ENCODE measurements at regions not wholly inside any gene's neighbourhood (a gene's known extent, or its start where the extent isn't known, plus 50 kb on each side); places are given as distances from the start of the nearest gene placed in this dataset.

DNA sequence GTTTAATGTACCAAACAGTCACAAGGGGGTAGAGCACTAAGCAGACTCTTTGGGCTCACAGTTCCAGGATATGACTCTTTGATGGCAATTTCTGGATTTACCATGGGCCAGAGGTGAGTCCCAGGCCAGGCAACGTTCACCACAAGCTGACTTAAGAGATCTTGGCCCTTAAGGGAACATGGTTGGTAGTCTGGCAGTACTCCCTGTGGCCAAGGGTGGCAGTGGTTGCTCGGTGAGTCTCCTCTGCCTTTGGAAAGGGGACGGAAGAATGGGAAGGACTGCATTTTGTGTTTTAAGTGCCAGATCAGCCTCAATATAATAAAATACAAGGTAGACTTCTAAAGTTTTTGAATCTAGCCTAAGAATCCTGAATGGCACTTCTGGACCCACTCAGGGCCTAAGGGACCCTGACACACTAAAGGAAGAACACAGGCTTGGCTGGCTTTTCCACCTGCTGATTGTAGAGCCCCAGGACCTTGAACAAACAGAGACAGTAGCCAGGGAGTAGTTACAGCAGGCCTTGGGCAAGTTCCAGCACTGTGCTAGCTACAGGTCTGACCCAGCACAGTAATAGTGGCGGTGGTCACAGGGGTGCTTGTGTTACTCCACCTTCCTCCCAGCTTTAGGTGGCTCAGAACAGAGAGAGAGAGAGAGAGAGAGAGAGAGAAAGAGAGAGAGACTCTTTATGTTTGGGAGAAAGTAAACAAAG, 730.7 kb upstream of the ALCAM start:
- 86% methylated on average over 4 of the region's 4 CpGs for WGBS
- no peaks in the 10 kb centered on the region for H3K4me1 ChIP-seq (ENCODE audit: control insufficient read depth in 2 of 2, insufficient read depth in 2 of 2, low read length in 2 of 2)
- H3K27me3 ChIP-seq (ENCODE audit: control insufficient read depth in 2 of 2, insufficient read depth in 1 of 2, low read length in 1 of 2) = no peaks in the 10 kb centered on the region
- no peak for DNase-seq (ENCODE audit: low read depth in 6 of 9, low spot score in 9 of 9)
- H3K27ac ChIP-seq (ENCODE audit: low read depth in 1 of 2, low read length in 1 of 2) = no peak overlapping the region
- no peak overlapping the region for H3K4me3 ChIP-seq (ENCODE audit: low read length in 2 of 2)
- H3K36me3 ChIP-seq (ENCODE audit: control insufficient read depth in 2 of 2, insufficient read depth in 2 of 2, low read length in 1 of 2) = no peaks in the 10 kb centered on the region
- H3K9me3 ChIP-seq (ENCODE audit: control insufficient read depth in 2 of 2, insufficient read depth in 1 of 2, low read length in 1 of 2) = peaks cover 0 to 4% of the 10 kb centered on the region in 2 donors

DNA sequence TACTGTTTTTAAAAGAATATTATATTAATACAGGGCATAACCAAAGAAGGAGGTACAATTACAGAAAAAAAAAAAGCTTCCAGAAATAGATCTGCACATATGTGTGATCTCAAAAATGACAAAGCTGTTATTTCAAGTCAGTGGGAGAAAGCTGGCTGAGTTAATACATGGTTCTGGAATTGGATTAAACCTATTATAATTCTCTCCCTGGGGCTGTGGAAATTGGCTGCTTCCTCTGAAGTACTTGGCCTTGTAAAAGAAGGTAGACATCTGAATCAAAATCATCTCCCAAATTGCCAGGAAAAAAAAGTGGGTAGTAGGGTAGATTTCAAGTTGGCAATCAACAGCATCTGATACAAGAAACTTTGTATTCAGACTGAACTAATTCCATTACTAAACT, 723.9 kb upstream of the ALCAM start:
- no peak overlapping the region for H3K4me3 ChIP-seq (ENCODE audit: low read length in 2 of 2)
- no peaks in the 10 kb centered on the region for H3K36me3 ChIP-seq (ENCODE audit: control insufficient read depth in 2 of 2, insufficient read depth in 2 of 2, low read length in 1 of 2)
- DNase-seq (ENCODE audit: low read depth in 6 of 9, low spot score in 9 of 9) = no peak
- H3K4me1 ChIP-seq (ENCODE audit: control insufficient read depth in 2 of 2, insufficient read depth in 2 of 2, low read length in 2 of 2) = no peaks in the 10 kb centered on the region
- no peaks in the 10 kb centered on the region for H3K9me3 ChIP-seq (ENCODE audit: control insufficient read depth in 2 of 2, insufficient read depth in 1 of 2, low read length in 1 of 2)
- H3K27me3 ChIP-seq (ENCODE audit: control insufficient read depth in 2 of 2, insufficient read depth in 1 of 2, low read length in 1 of 2) = no peaks in the 10 kb centered on the region
- H3K27ac ChIP-seq (ENCODE audit: low read depth in 1 of 2, low read length in 1 of 2) = no peak overlapping the region

GRCh38 chr3:104646196-104646595, 720.5 kb upstream of the ALCAM start:
- no peaks in the 10 kb centered on the region for H3K27me3 ChIP-seq (ENCODE audit: control insufficient read depth in 2 of 2, insufficient read depth in 1 of 2, low read length in 1 of 2)
- H3K27ac ChIP-seq (ENCODE audit: low read depth in 1 of 2, low read length in 1 of 2) = no peak overlapping the region
- H3K4me3 ChIP-seq (ENCODE audit: low read length in 2 of 2) = no peak overlapping the region
- no peaks in the 10 kb centered on the region for H3K36me3 ChIP-seq (ENCODE audit: control insufficient read depth in 2 of 2, insufficient read depth in 2 of 2, low read length in 1 of 2)
- no peak for DNase-seq (ENCODE audit: low read depth in 6 of 9, low spot score in 9 of 9)
- H3K4me1 ChIP-seq (ENCODE audit: control insufficient read depth in 2 of 2, insufficient read depth in 2 of 2, low read length in 2 of 2) = no peaks in the 10 kb centered on the region
- no peaks in the 10 kb centered on the region for H3K9me3 ChIP-seq (ENCODE audit: control insufficient read depth in 2 of 2, insufficient read depth in 1 of 2, low read length in 1 of 2)

DNA sequence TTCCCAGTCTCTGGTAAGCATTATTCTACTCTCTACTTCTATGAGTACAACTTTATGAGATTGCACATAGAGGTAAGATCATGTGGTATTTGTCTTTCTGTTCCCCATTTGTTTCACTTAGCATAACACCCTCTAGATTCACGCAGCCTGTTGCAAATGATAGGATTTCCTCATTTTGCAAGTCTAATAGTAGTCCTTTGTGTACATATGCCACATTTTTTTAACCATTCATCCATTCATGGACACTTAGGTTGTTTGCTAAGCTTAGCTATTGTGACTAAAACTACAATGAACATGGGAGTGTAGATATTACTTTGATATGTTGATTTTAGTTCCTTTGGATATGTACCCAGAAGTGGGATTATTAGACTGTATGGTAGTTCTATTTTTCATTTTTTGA, 717.9 kb upstream of the ALCAM start:
- 75% methylated on average over 1 of the region's 1 CpG for WGBS
- H3K9me3 ChIP-seq (ENCODE audit: control insufficient read depth in 2 of 2, insufficient read depth in 1 of 2, low read length in 1 of 2) = no peaks in the 10 kb centered on the region

GRCh38 chr3:104669083-104669482, 697.6 kb upstream of the ALCAM start:
- H3K9me3 ChIP-seq (ENCODE audit: control insufficient read depth in 2 of 2, insufficient read depth in 1 of 2, low read length in 1 of 2) = no peaks in the 10 kb centered on the region
- H3K36me3 ChIP-seq (ENCODE audit: control insufficient read depth in 2 of 2, insufficient read depth in 2 of 2, low read length in 1 of 2) = no peaks in the 10 kb centered on the region
- no peaks in the 10 kb centered on the region for H3K4me1 ChIP-seq (ENCODE audit: control insufficient read depth in 2 of 2, insufficient read depth in 2 of 2, low read length in 2 of 2)
- H3K4me3 ChIP-seq (ENCODE audit: low read length in 2 of 2) = no peak overlapping the region
- H3K27me3 ChIP-seq (ENCODE audit: control insufficient read depth in 2 of 2, insufficient read depth in 1 of 2, low read length in 1 of 2) = no peaks in the 10 kb centered on the region
- no peak overlapping the region for H3K27ac ChIP-seq (ENCODE audit: low read depth in 1 of 2, low read length in 1 of 2)
- no peak for DNase-seq (ENCODE audit: low read depth in 6 of 9, low spot score in 9 of 9)
- 82% methylated on average over 5 of the region's 5 CpGs for WGBS

More for the DNA sequence above, 717.9 kb upstream of the ALCAM start:
- no peaks in the 10 kb centered on the region for H3K4me1 ChIP-seq (ENCODE audit: control insufficient read depth in 2 of 2, insufficient read depth in 2 of 2, low read length in 2 of 2)
- no peak for DNase-seq (ENCODE audit: low read depth in 6 of 9, low spot score in 9 of 9)
- no peaks in the 10 kb centered on the region for H3K27me3 ChIP-seq (ENCODE audit: control insufficient read depth in 2 of 2, insufficient read depth in 1 of 2, low read length in 1 of 2)
- H3K27ac ChIP-seq (ENCODE audit: low read depth in 1 of 2, low read length in 1 of 2) = no peak overlapping the region
- H3K4me3 ChIP-seq (ENCODE audit: low read length in 2 of 2) = no peak overlapping the region
- H3K36me3 ChIP-seq (ENCODE audit: control insufficient read depth in 2 of 2, insufficient read depth in 2 of 2, low read length in 1 of 2) = no peaks in the 10 kb centered on the region

DNA sequence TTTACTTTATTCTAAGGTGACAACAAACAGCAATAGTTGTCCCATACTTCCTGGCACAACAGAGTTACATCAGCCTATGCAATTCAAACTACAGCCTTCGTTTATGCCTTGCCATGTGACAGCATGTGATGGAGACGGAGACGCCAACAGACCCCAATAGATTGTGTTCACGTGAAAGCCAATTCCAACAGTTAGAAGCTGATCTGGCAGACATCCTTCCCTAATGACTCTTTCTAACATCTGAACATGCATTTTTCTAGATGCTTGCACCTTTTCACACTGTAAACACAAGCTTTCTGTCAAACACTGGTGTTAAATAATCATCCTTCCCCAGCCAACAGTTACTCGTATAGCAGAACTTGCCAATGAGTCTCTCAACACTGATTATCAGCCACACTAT, 694.4 kb upstream of the ALCAM start:
- WGBS = 83% methylated on average over 5 of the region's 5 CpGs

DNA sequence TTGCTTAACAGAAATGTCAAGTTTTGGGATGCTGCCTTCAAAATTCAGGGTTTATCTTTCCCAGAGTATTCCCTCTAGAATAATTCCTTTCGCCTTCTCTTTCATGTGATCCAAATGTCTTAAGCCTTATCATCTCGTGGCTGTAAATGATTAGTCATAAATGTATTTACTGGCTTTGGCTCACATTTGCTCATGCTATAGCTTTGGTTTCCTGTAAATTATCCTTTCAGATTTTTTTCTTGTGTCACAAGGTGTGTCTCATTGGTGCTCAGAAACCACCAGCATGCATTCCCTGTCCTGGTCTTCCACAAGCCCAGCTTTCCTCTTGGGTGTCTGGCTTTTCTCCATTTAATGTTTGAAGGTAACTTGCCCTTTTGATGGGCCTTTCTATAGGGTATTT, 692.7 kb upstream of the ALCAM start:
- Histone ChIP-seq H3K36me3 (ENCODE audit: control insufficient read depth in 2 of 2, insufficient read depth in 2 of 2, low read length in 1 of 2) (no peaks in the 10 kb centered on the region), H3K27me3 (ENCODE audit: control insufficient read depth in 2 of 2, insufficient read depth in 1 of 2, low read length in 1 of 2) (no peaks in the 10 kb centered on the region), H3K9me3 (ENCODE audit: control insufficient read depth in 2 of 2, insufficient read depth in 1 of 2, low read length in 1 of 2) (peaks cover 0 to 4% of the 10 kb centered on the region in 2 donors), H3K4me1 (ENCODE audit: control insufficient read depth in 2 of 2, insufficient read depth in 2 of 2, low read length in 2 of 2) (no peaks in the 10 kb centered on the region), H3K27ac (ENCODE audit: low read depth in 1 of 2, low read length in 1 of 2) (no peak overlapping the region), H3K4me3 (ENCODE audit: low read length in 2 of 2) (no peak overlapping the region)
- no peak for DNase-seq (ENCODE audit: low read depth in 6 of 9, low spot score in 9 of 9)
- 90% methylated on average over 2 of the region's 2 CpGs for WGBS

More for the DNA sequence above, 694.4 kb upstream of the ALCAM start:
- Histone ChIP-seq H3K27me3 (ENCODE audit: control insufficient read depth in 2 of 2, insufficient read depth in 1 of 2, low read length in 1 of 2) (no peaks in the 10 kb centered on the region), H3K36me3 (ENCODE audit: control insufficient read depth in 2 of 2, insufficient read depth in 2 of 2, low read length in 1 of 2) (no peaks in the 10 kb centered on the region), H3K4me1 (ENCODE audit: control insufficient read depth in 2 of 2, insufficient read depth in 2 of 2, low read length in 2 of 2) (no peaks in the 10 kb centered on the region), H3K4me3 (ENCODE audit: low read length in 2 of 2) (no peak overlapping the region), H3K9me3 (ENCODE audit: control insufficient read depth in 2 of 2, insufficient read depth in 1 of 2, low read length in 1 of 2) (no peaks in the 10 kb centered on the region), H3K27ac (ENCODE audit: low read depth in 1 of 2, low read length in 1 of 2) (no peak overlapping the region)
- DNase-seq (ENCODE audit: low read depth in 6 of 9, low spot score in 9 of 9) = no peak

GRCh38 chr3:104676241-104676640, 690.5 kb upstream of the ALCAM start:
- DNase-seq (ENCODE audit: low read depth in 6 of 9, low spot score in 9 of 9) = no peak
- Histone ChIP-seq H3K36me3 (ENCODE audit: control insufficient read depth in 2 of 2, insufficient read depth in 2 of 2, low read length in 1 of 2) (no peaks in the 10 kb centered on the region), H3K4me3 (ENCODE audit: low read length in 2 of 2) (no peak overlapping the region)

DNA sequence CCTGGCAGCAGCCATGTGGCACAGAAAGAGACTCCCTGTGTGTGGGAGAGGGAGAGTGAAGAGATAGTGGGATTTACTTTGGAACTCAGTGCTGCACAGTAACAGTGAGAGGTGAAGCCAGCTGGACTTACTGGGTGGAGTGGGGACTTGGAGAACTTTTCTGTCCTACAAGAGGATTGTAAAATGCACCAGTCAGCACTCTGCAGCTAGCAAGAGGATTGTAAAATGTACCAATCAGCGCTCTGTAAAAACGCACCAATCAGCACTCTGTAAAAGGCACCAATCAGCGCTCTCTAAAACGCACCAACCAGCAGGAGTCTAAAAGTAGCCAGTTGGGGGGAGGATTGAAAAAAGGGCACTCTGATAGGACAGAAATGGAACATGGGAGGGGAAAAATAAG, 688.8 kb upstream of the ALCAM start:
- Histone ChIP-seq H3K4me3 (ENCODE audit: low read length in 2 of 2) (no peak overlapping the region), H3K27ac (ENCODE audit: low read depth in 1 of 2, low read length in 1 of 2) (no peak overlapping the region), H3K4me1 (ENCODE audit: control insufficient read depth in 2 of 2, insufficient read depth in 2 of 2, low read length in 2 of 2) (no peaks in the 10 kb centered on the region), H3K9me3 (ENCODE audit: control insufficient read depth in 2 of 2, insufficient read depth in 1 of 2, low read length in 1 of 2) (peaks cover 0 to 4% of the 10 kb centered on the region in 2 donors), H3K27me3 (ENCODE audit: control insufficient read depth in 2 of 2, insufficient read depth in 1 of 2, low read length in 1 of 2) (no peaks in the 10 kb centered on the region), H3K36me3 (ENCODE audit: control insufficient read depth in 2 of 2, insufficient read depth in 2 of 2, low read length in 1 of 2) (no peaks in the 10 kb centered on the region)
- 98% methylated on average over 4 of the region's 4 CpGs for WGBS
- DNase-seq (ENCODE audit: low read depth in 6 of 9, low spot score in 9 of 9) = no peak

More at GRCh38 chr3:104676241-104676640, 690.5 kb upstream of the ALCAM start:
- Histone ChIP-seq H3K9me3 (ENCODE audit: control insufficient read depth in 2 of 2, insufficient read depth in 1 of 2, low read length in 1 of 2) (peaks cover 0 to 4% of the 10 kb centered on the region in 2 donors), H3K4me1 (ENCODE audit: control insufficient read depth in 2 of 2, insufficient read depth in 2 of 2, low read length in 2 of 2) (no peaks in the 10 kb centered on the region), H3K27me3 (ENCODE audit: control insufficient read depth in 2 of 2, insufficient read depth in 1 of 2, low read length in 1 of 2) (no peaks in the 10 kb centered on the region), H3K27ac (ENCODE audit: low read depth in 1 of 2, low read length in 1 of 2) (no peak overlapping the region)
- WGBS = 90% methylated on average over 3 of the region's 3 CpGs
